Stimulated activated naive CD4-positive, alpha-beta T cell treated with Interleukin-2 at 50 U/mL for 16 hours (primary cell): ENCODE measurements at regions not wholly inside any gene's neighbourhood (a gene's known extent, or its start where the extent isn't known, plus 50 kb on each side); places are given as distances from the start of the nearest gene placed in this dataset.

Experiments used
- DNase-seq: peaks from one replicate; lab custom pipeline; 2025; lab: John Stamatoyannopoulos, UW

DNA sequence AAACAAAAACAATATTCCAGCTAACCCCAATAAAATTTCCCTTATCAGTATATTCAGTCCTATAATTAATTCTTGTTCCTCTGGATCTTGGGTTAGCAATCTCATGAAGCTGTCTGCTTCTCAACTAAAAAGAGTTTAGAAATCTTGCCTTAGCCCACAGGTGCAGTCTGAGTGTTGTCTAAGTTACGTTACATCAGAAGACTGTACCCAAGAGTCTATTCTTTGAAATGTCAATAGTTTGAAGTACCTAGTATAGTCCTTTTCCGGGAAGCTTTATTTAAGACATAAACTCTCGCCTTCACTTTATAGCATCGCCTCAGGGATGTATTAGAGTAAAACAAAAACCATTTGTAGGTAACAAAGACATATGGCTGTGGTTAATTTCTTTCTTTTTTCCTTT lies 465.1 kb downstream of the FUT8 start:
- no peak for DNase-seq

DNA sequence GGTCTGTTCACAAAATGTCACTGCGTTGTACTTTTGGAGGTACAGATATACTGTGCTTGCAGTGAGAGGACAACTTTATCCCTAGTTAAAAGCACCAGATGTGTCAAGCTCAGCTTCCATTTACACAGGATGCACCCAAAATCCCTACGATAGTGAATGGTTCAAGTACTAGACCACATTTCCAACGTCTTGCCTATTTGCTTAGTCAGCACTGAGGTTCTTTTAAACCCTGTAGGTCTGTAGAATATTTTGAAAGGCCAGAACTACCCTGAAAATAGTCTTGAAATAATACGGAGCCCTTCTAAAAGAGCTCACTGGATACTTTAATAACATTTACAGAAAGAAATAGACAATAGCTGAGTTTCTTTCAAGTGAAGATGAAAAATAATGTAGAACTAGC lies 466.1 kb downstream of the FUT8 start:
- DNase-seq = no peak

DNA sequence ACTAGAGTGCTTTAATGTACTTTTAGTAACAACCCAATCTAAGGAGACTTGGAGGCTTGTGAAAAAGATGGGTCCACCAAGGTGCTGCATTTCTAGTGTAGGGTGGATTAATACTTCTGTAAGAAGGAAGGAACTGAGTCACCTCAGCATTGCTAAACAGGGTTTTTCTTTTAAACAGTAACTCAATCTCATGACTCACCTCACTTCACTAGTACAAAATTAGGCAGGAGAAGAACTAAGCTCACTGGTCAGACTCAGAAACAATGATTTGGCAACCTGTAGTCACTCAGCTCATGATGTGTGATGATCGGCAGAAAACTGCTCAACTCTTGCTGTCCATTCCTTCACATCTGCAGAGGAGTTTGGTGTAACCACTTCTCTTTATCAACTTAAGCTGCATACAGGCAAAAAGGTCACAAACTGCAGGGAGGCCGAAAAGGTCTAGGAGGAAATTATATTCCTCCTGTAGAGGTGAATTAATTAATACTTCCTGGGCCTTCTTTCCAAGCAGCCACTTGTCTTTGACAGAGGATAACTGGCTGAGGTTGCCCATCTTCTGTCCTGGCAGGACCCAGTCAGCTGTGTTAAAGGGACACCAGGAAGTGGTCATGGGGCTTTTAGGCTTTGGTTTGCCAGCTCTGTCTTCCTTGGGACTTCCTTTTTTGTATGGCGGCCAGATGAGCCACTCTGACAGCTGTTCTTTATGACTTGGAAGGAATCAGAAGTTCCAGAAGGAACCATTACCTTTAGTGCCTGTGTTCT lies 466.9 kb downstream of the FUT8 start:
- DNase-seq = no peak

DNA sequence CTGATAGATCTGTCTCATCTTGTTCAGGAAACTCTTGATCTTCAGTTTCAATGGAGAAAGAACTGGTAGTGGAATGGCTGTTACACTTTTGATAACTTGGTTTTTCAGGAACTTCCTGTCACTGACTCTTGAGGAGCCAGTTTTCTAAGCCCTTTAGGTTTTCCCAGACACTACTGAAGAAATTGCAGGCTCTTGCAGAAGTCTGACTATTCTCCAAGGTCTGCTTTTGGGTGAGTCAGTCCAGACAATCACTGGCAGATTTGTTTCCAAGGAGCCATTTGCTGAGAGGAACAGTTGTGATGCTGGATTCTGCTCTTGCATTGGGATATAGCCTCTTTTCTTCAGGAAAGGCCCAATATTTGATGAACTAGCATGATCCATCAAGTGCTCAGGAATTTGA lies 468.0 kb downstream of the FUT8 start:
- DNase-seq = no peak

DNA sequence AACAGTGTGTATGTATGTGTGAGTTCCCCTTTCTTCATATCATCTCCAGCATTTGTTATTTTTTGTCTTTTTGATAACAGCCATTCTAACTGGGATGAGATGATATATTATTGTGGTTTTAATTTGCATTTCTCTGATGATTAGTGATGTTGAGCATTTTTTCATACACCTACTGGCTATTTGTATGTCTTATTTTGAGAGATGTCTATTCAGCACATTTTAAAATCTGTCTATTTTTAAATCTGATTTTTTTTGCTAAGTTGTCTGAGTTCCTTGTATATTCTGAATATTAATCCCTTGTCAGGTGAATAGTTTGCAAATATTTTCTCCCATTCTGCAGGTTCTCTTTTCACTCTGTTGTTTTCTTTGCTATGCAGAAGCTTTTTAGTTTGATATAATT lies 469.1 kb downstream of the FUT8 start:
- DNase-seq = no peak

DNA sequence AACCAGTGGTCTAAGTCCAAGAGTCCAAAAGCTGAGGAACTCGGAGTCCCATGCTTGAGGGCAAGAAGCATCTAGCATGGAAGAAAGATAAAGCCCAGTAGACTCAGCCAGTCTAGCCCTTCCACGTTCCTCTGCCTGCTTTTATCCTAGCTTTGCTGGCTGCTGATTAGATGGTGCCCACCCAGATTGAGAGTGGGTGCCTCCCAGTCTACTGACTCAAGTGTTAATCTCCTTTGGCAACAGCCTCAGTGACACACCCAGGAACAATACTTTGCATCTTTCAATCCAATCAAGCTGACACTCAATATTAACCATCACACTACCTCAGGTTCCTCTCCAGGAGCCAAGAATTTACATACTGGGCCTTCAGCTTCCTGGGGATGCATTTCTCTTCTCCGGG lies 476.1 kb downstream of the FUT8 start:
- no peak for DNase-seq

DNA sequence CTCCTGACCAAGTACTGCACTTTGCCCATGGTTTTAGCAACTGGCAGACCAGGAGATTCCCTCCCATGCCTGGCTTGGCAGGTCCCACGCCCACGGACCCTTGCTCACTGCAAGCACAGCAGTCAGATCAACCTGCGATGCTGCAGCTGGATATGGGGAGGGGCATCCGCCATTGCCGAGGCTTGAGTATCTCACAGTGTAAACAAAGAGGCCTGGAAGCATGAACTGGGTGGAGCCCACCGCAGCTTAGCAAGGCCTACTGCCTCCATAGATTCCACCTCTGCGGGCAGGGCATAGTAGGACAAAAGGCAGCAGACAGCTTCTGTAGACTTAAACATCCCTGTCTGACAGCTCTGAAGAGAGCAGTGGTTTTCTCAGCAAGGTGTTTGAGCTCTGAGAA lies 479.8 kb downstream of the FUT8 start:
- no peak for DNase-seq

DNA sequence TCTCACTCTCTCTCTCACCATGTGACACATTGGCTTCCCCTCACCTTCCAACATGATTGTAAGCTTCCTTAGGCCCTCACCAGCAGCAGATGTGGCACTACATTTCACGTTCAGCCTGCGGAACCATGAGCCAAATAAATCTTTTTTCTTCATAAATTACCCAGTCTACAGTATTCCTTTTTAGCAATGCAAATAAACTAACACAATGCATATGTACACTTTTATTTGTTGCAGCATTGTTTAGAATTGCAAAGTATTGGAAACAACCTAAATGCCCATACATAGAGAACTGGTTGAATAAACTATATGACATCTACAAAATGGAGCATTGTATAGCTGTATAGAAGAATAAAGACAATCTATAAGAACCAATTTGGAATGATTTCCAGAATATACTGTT lies 487.6 kb downstream of the FUT8 start:
- no peak for DNase-seq

DNA sequence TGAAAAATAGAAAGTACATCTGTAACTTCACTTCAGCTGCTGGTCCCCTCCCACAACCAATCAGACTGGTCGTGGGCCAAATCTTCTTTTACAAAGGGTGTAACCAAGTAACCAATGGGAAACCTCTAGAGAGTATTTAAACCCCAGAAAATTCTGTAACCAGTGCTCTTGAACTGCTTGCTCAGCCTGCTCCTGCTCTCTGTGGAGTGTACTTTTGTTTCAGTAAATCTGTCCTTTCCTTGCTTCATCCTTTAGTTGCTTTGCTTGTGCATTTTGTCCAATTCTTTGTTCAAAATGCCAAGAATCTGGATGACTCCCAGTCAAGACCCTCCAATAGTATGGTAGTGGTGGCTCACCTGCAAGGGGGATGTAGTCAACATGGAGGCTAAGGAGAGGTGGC lies 489.1 kb downstream of the FUT8 start:
- DNase-seq = no peak

DNA sequence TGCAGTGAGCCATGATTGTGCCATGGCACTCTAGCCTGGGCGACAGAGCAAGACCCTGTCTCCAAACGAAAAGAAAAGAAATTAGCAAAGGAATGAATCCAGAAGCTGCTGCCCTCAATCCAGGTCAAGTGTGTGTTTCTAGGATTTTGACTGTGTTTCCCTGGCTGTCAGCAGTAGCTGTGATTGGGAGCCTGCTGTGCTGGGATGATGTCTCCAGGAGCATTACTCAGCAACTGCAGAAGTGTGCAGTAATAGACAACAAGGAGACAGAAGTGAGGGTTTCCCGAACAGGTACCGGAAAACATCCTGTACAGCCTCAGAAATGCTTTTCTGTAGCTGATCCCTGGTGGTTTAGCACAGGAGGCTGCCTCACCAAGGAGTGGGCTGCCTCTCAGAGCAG lies 492.5 kb downstream of the FUT8 start:
- no peak for DNase-seq

DNA sequence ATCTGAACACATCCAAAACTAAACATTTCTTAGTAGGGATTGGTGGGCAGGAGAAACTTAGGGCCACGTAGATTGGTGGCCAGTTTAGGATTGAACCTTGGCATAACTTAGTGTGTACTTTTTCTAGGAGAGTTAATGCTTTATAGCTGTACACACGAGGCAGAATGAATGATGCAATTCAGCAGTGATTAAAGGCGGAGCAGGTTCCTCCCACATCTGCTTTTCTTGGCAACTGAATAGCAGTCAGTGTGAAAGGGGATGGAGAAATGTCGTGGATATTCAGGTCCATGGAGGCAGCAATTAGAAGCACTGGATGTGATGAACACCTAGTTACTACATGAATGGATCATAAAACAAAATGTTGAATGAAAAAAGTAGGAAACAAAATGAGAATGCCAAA lies 493.8 kb downstream of the FUT8 start:
- DNase-seq = no peak

DNA sequence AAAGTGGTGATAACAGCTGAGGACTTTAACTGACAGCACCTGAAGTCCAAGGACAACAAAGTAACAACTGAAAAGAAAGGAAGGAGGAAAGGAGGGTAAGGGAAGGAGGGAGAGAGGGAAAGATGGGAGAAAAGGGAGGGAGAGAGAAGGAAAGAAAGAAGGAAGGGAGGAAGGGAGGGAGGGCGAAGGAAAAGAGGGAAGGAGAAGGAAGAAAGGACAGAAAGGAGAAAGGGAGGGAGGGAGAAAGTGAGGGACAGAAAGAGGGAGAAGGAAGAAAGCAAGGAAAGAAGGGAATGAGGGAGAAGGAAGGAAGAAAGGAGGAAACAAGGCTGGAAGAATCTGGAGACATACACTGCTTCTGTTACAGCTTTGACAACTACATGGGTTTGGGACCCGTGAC lies 494.4 kb downstream of the FUT8 start:
- DNase-seq = no peak

DNA sequence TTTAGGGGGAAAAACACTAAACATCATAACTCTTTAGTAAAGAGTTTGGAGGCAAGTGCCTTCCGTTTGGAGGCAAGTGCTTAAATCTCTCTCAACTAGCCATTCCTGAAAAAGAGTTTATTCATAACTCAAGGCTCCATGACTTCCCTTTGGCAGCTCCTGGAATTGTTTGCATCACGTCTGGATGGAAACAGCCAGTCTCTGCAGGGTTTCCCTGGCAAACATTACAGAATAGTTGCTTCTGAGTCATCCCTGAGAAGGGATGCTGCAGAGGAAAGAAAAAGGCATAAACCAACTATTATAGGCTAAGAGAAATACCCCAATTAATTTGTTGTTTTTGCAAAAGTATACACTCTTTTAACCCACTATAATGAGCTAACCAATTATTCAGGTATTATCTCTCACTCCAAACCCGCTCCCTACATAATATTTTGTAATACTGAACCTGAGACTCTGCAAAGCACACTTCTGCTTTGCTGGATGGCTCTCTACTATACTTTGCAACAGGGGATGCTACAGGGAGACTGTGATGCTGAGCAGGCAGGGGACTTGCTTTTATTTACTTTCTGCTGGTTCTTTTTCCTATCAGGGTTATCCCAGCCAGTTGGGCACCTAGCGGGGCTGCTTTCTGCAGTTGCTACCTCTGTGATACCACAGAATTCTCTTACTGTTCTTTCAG lies 497.7 kb downstream of the FUT8 start:
- DNase-seq = no peak

DNA sequence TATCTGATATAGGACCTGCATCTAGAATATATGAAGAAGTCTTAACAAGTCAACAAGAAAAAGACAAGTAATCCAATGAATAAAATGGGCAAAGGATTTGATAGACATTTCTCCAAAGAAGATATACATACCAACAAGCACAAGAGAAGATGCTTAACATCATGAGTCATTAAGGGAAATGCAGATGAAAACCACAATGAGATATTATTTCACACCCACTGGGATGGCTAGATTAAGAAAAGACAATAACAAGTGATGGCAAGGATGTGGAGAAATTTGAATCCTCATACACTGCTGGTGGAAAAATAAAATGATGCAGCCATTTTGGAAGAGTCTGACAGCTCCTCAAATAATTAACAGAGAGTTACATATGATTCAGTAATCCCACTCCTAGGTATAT lies 502.6 kb downstream of the FUT8 start:
- no peak for DNase-seq

DNA sequence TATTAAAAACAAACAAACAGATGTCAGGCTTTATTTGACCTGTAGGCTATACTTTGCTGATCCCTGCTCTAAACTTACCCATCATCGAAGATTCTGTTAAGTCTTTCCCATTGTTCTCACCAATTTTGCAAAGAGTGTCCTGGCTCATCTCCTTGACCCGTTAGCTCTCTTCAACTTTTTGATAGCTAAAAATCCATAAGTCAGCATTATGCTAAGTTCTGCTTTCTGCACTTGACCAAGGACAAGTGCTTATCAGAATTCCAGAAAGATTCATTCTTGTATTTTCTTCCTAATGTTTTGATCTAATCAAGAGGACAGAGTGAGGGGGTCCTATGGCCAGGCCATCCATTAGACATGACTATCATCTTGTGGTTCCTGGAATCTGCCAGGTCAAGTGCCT lies 503.5 kb downstream of the FUT8 start:
- DNase-seq = no peak

DNA sequence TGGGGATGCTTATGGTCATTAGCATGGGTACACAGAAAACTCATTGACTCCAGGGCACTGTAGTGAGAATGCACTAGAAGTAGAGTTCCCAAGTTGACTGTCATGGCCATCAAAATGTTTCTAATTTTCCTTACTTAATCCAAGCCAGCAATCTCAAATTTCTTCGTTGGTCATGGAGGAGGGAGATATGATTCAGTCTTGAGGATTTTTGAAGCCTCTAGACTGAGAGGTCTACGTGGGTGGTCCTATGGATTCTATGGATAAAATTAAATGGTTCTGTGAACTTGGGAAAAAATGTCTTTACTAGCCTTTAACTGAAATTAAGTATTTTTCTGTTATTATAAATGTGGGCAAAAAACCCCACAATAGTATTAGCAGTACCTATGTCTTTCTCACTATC lies 508.5 kb downstream of the FUT8 start:
- no peak for DNase-seq

DNA sequence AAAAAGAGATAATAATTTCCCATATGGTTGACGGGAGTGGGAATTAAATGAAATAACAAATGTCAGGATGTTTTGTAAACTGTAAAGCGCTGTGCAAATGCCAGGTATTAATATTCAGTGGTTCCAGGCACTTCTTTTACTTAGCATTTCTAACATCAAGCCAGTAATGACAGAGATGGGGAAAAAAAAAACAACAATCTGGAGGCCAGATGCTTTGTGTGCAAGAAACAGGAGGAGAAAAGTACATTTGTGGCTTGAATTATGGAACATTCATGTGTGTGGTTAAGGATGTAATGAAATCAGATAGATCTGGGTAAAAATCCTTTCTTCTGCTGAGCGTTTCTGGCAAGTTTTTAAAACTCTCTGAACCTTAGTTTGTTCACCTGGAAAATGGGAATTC lies 509.6 kb downstream of the FUT8 start:
- DNase-seq = no peak

DNA sequence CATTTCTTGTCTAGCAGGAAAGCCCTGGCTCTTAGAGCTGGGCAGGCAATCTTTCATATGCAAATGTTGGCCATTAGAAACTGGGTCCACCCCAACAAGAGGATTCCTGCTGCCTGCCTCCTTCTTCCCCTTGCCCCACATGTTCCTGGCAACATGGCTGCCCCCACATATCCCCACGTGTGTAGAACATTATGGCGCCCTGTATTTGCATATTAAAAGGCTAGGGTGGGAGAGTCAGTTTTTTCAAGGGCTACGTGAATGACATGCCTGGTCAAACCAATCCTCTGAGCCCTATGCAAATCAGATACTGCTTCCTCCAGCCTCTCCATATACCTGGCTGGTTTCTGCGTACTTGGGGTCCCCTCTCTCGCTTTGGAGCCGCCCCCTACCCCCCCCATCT lies 514.0 kb downstream of the FUT8 start:
- no peak for DNase-seq

DNA sequence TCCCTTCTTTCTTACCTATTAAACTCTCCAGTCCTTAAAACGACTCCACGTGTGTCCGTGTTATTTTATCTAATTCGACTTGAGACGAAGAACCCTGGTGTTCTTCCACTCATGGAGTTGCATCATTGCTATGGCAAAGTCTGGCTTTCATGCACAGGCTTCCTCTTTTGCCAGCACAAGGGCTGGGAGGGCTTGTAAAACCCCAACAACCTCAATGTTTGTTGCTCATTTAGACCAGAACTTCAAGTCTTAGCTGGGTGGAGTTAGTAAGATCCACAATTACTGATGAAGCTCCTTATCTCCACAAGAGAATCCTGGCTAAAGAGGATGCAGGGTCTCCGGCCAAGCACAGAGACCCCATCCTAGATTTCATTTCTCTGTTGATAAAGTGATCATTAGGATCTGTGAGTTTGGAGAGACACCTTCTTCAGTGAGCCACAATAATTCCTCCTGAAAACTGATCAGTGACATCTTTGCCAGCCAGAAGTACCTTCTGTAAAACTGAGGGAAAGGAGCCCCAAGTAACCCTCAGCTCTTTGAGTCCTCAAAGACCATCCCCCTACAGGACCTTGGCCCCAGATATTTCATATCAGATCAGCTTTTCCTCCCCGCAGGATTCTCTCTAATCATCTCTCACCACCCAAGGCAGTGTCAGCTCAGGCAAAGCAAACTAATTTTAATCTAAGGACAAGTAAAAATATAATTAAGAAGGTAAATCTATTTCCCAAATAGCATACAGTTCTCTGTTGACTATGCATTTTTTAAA lies 514.6 kb downstream of the FUT8 start:
- DNase-seq = no peak

DNA sequence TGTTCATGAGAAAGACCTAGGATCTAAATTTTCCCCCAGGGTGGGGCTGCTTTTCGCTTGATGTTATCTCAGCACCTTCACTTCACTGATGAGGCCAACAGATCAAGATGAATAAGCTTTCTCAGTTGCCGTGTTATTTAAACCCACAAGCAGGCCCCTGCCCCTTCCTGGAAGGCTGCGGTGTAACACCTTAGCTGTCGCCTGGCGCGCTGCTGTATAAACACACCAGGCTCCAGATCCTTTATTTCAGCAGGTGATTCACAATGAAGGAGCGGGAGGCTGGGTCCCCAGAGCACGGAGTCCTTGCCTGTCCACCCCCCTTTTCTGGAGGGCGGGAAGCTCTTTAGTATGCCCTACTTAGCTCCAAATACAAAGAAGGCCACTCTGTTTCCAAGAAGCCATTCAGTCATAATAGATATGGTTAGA lies 515.4 kb downstream of the FUT8 start:
- DNase-seq = peak; percentile 77

DNA sequence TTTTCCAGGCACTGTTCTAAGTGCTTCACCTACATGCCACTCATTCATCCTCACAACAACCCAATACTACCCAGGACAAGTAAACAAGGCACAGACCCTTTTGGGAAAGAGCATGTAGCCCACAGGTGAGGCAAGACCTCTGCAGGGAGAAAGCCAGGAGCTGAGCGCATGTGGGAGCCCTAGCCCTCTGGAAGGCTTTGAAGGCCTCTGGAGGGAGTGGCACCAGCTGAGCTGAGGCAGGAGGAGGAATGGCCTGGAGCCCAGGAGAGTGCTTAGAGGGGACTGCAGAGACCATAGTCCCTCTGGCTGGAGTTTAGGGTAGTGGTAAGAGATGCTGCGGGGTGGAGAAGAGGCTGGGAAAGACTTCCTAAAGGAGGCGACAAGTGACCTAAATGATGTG lies 516.5 kb downstream of the FUT8 start:
- DNase-seq = no peak

DNA sequence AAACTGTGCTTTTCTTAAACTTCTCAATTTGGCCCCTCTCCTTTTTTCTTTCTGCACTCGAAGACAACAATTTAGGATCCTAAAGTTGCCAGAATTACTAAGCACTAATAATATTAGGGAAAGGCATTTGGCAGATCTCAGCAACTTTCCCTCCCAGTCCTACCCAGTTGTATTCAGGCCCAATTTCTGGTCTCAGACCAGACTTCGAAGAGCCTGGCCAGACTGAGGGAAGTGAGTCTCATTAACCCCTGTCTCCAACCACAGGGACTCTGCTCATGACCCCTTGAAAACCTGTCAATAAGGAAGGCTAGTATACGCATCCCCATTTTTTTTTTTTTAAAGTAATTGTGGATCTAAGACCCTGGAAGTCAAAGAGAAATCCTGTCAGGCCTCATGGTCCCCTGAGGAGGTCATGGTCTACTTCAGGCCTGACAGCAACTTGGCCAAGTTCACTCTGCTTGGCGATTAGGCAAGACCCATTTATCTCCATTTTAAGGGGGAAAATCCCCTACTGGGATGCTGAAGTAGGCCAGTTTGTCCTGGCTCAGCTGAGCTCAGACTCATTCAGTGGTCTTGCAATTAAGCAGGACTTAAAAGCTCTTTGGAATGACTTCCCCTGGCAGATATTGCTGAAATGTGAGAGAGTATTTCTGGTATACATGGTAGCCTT lies 521.0 kb downstream of the FUT8 start:
- DNase-seq = no peak

DNA sequence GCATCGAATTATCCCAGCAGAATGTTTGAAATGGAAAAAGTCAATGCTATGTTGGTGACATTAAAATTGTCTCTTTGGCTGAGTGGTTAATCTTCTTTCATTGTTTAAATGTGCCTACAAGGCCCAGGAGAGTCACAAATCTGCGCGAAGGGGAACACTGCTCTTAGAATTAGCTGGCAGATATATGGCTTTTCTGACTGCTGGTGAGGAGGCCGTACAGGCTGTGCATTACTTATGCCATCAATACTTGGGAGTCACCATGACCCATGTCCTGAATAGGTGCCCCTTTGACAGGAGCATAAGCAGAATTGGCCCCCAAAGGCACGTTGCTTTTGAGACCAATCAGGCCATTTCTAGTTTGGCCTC lies 521.5 kb downstream of the FUT8 start:
- no peak for DNase-seq
